HCT116 (cell line): ENCODE measurements at regions not wholly inside any gene's neighbourhood (a gene's known extent, or its start where the extent isn't known, plus 50 kb on each side); places are given as distances from the start of the nearest gene placed in this dataset.

Experiments
- ATAC-seq: fragments of 200-7000 bp; cut with Tn5 transposase; 2 replicates; pipeline ENCODE4 v1.9.1; 2020; ENCODE audit warnings: mild to moderate bottlenecking, moderate library complexity
- BruUV-seq: library from RNA; stranded (reverse); fragments of 400-500 nt; replicated peaks from 2 replicates; lab custom pipeline; 2021; lab: Mats Ljungman, UMichigan
- CTCF ChIA-PET: fragments of 300-600 bp; sonication (Branson Sonifier 250); formaldehyde crosslinking; loops from one replicate; lab custom pipeline; 2021; ENCODE audit warnings: antibody characterized with exemption; lab: Charles Lee
- POLR2A ChIA-PET: fragments of 300-600, 350-600 bp; sonication (Branson Sonifier 250); formaldehyde crosslinking; loops from one replicate; lab custom pipeline; 2021; ENCODE audit warnings: antibody characterized with exemption; lab: Charles Lee
- RAD21 ChIA-PET, 2 experiments: fragments of 300-600 bp; sonication (Branson Sonifier 250); formaldehyde crosslinking; loops; one replicate each; lab custom pipeline; 2023; ENCODE audit warnings: low total read pairs in 2 of 2; ENCODE audit not compliant: uncharacterized antibody in 2 of 2, unreplicated experiment in 2 of 2, low non-redundant PET in 1 of 2; lab: Charles Lee
- DNase-seq: peaks from one replicate; pipeline ENCODE4 v3.0.0-alpha.2; 2010; ENCODE audit warnings: low read depth, low spot score
- H2AFZ ChIP-seq: fragments of 200-600 bp; shearing (Covaris generic), sonication (generic); 2 replicates; pipeline ENCODE4 v1.6.1; 2017; ENCODE audit warnings: low read depth, mixed run types, mixed read lengths, antibody characterized with exemption, low read length; ENCODE audit not compliant: poor library complexity, severe bottlenecking
- H3K27ac ChIP-seq: 2 replicates; pipeline ENCODE4 v1.5.1; 2012; ENCODE audit warnings: low read depth, low read length
- H3K27me3 ChIP-seq: fragments of 200-600 bp; sonication (generic); 2 replicates; pipeline ENCODE4 v1.6.1; 2016; ENCODE audit warnings: mixed run types, low read length, mixed read lengths; ENCODE audit not compliant: insufficient read depth
- H3K36me3 ChIP-seq, 2 experiments: fragments of 200-500 bp in 1 of 2; fragments of 200-600 bp in 1 of 2; sonication (Bioruptor generic) in 1 of 2; sonication (generic) in 1 of 2; 2 replicates each; pipeline versions ENCODE4 v1.5.1 to v1.6.1; 2014 to 2016; ENCODE audit warnings: low read length in 2 of 2, inconsistent platforms in 1 of 2, mixed read lengths in 1 of 2, mixed run types in 1 of 2; ENCODE audit not compliant: insufficient read depth in 2 of 2, control insufficient read depth in 1 of 2
- H3K4me1 ChIP-seq, 2 experiments: fragments of 200-600 bp in 1 of 2; sonication (generic) in 1 of 2; 2 replicates each; pipeline versions ENCODE4 v1.5.1 to v1.6.1; 2012 to 2017; ENCODE audit warnings: low read length in 2 of 2, inconsistent platforms in 1 of 2, mild to moderate bottlenecking in 1 of 2, mixed read lengths in 1 of 2, mixed run types in 1 of 2, moderate library complexity in 1 of 2; ENCODE audit not compliant: insufficient read depth in 2 of 2, control insufficient read depth in 1 of 2
- H3K4me2 ChIP-seq: fragments of 200-600 bp; sonication (generic); 2 replicates; pipeline ENCODE4 v1.6.1; 2017; ENCODE audit warnings: mixed run types, low read length, mixed read lengths
- H3K4me3 ChIP-seq, 2 experiments: fragments of 200-600 bp in 1 of 2; sonication (generic) in 1 of 2; replicated peaks in 1 of 2; 2 replicates each; pipeline ENCODE4 v1.5.1; 2011 to 2016; ENCODE audit warnings: low read length in 2 of 2, control low read depth in 1 of 2, low read depth in 1 of 2, mild to moderate bottlenecking in 1 of 2, mixed read lengths in 1 of 2, mixed run types in 1 of 2
- H3K79me2 ChIP-seq: fragments of 200-600 bp; sonication (generic); 2 replicates; pipeline ENCODE4 v1.6.1; 2017; ENCODE audit warnings: mild to moderate bottlenecking, mixed run types, low read length, moderate library complexity, mixed read lengths; ENCODE audit not compliant: insufficient read depth
- H3K9ac ChIP-seq: fragments of 200-600 bp; sonication (generic); 2 replicates; pipeline ENCODE4 v1.6.1; 2016; ENCODE audit warnings: low read length, mixed read lengths
- H3K9me2 ChIP-seq: fragments of 200-600 bp; sonication (generic), shearing (Covaris generic); 2 replicates; pipeline ENCODE4 v1.6.1; 2017; ENCODE audit warnings: mixed run types, mild to moderate bottlenecking, moderate library complexity; ENCODE audit not compliant: insufficient read depth
- H3K9me3 ChIP-seq, 2 experiments: fragments of 200-500 bp in 1 of 2; fragments of 200-600 bp in 1 of 2; sonication (Bioruptor generic) in 1 of 2; sonication (generic) in 1 of 2; 2 replicates each; pipeline ENCODE4 v1.6.1; 2014 to 2017; ENCODE audit warnings: low read length in 2 of 2, mixed read lengths in 2 of 2, inconsistent platforms in 1 of 2, low read depth in 1 of 2, mild to moderate bottlenecking in 1 of 2, mixed run types in 1 of 2, moderate library complexity in 1 of 2; ENCODE audit not compliant: control insufficient read depth in 1 of 2, insufficient read depth in 1 of 2
- H4K20me1 ChIP-seq: fragments of 200-600 bp; sonication (generic), shearing (Covaris generic); 2 replicates; pipeline ENCODE4 v1.6.1; 2017; ENCODE audit warnings: mixed run types, mild to moderate bottlenecking, moderate library complexity; ENCODE audit not compliant: insufficient read depth
- CBX3 ChIP-seq: IDR thresholded peaks from 2 replicates; pipeline ENCODE4 v1.6.1; 2012; ENCODE audit warnings: low read depth
- CEBPB ChIP-seq: IDR thresholded peaks from 2 replicates; pipeline ENCODE4 v1.6.1; 2012; ENCODE audit warnings: low read depth
- EZH2 ChIP-seq: fragments of 200-600 bp; sonication (generic); IDR thresholded peaks from 2 replicates; pipeline ENCODE4 v1.6.1; 2017; ENCODE audit warnings: antibody characterized with exemption, mixed run types
- MAX ChIP-seq: IDR thresholded peaks from 2 replicates; pipeline ENCODE4 v1.6.1; 2012
- POLR2A ChIP-seq: IDR thresholded peaks from 2 replicates; pipeline ENCODE4 v1.7.0; 2011; ENCODE audit warnings: borderline replicate concordance; ENCODE audit not compliant: insufficient read depth, insufficient read length; ENCODE audit errors: extremely low read depth
- POLR2AphosphoS5 ChIP-seq: IDR thresholded peaks from 2 replicates; pipeline ENCODE4 v1.6.1; 2011; ENCODE audit warnings: mild to moderate bottlenecking, low read depth, low read length, moderate library complexity
- RAD21 ChIP-seq: IDR thresholded peaks from 2 replicates; pipeline ENCODE4 v1.6.1; 2012; ENCODE audit warnings: low read depth, mild to moderate bottlenecking
- REST ChIP-seq: IDR thresholded peaks from 2 replicates; pipeline ENCODE4 v1.6.1; 2012; ENCODE audit warnings: low read depth
- SIN3A ChIP-seq: IDR thresholded peaks from 2 replicates; pipeline ENCODE4 v1.6.1; 2012; ENCODE audit warnings: low read depth
- SRF ChIP-seq: IDR thresholded peaks from 2 replicates; pipeline ENCODE4 v1.6.1; 2012; ENCODE audit warnings: low read depth
- TCF7L2 ChIP-seq: IDR thresholded peaks from 2 replicates; pipeline ENCODE4 v1.7.0; 2011; ENCODE audit warnings: borderline replicate concordance, inconsistent platforms; ENCODE audit not compliant: insufficient read depth, insufficient read length; ENCODE audit errors: extremely low read depth
- YY1 ChIP-seq: IDR thresholded peaks from 2 replicates; pipeline ENCODE4 v1.6.1; 2011; ENCODE audit warnings: low read length, low read depth, moderate library complexity, mild to moderate bottlenecking; ENCODE audit not compliant: insufficient replicate concordance; ENCODE audit errors: extremely low read depth
- ZFX ChIP-seq: fragments of 450-650 bp; IDR thresholded peaks from 2 replicates; pipeline ENCODE4 v1.6.1; 2017
- ZNF274 ChIP-seq: fragments of 200-500 bp; sonication (Bioruptor generic); IDR thresholded peaks from 2 replicates; pipeline ENCODE4 v1.6.1; 2014; ENCODE audit warnings: mild to moderate bottlenecking, low read depth, low read length, inconsistent platforms
- intact Hi-C: fragments of 100-400 bp; cut with micrococcal nuclease; formaldehyde crosslinking; loops from 2 replicates; pipeline ENCODE4 v1.10.0; 2022

- H3K27me3 ChIP-seq, result no peaks in the 10 kb centered on the region
- ChIA-PET RAD21 (no interaction called here), CTCF (no interaction called here), POLR2A (no interaction called here)
- no peaks in the 10 kb centered on the region for H3K9me3 ChIP-seq
- no peak overlapping the region for H3K9ac ChIP-seq
- H3K27ac ChIP-seq, result no peak overlapping the region
- H3K9me2 ChIP-seq, result no peaks in the 10 kb centered on the region
- no peaks in the 10 kb centered on the region for H3K36me3 ChIP-seq
- ATAC-seq (no peak), DNase-seq (no peak)
- no TSS peak for BruUV-seq
- H2AFZ ChIP-seq, result no peak overlapping the region
- H3K4me3 ChIP-seq, result no peak overlapping the region
- H3K4me1 ChIP-seq, result no peaks in the 10 kb centered on the region
- intact Hi-C loops, result no loop called here
- TF ChIP-seq POLR2AphosphoS5, result no peak
- no peak for TF ChIP-seq CEBPB
- no peak for TF ChIP-seq ZFX
- TF ChIP-seq EZH2, result no peak
- TF ChIP-seq MAX, result no peak
- TF ChIP-seq ZNF274, result no peak
- TF ChIP-seq RAD21, result no peak
- no peak for TF ChIP-seq SRF
- no peak for TF ChIP-seq YY1
- TF ChIP-seq POLR2A, result no peak
- TF ChIP-seq REST, result no peak
- no peak for TF ChIP-seq SIN3A
- no peak for TF ChIP-seq TCF7L2
- TF ChIP-seq CBX3, result no peak
- no peak overlapping the region for H3K4me2 ChIP-seq
- H4K20me1 ChIP-seq, result no peaks in the 10 kb centered on the region
- no peaks in the 10 kb centered on the region for H3K79me2 ChIP-seq
These were observed 646.6 kb upstream of the PITX2 start for GRCh38 chr4:111269439-111269838.
